ENCODE measurements at regions not wholly inside any gene's neighbourhood (a gene's known extent, or its start where the extent isn't known, plus 50 kb on each side); places are given as distances from the start of the nearest gene placed in this dataset.

- no peak overlapping the region for H3K27ac ChIP-seq (ENCODE audit: low read depth, low read length)
- no peak for FAIRE-seq
- no peaks in the 10 kb centered on the region for H3K36me3 ChIP-seq (ENCODE audit: control insufficient read depth in 2 of 4, insufficient read depth in 4 of 4, low read length in 3 of 4)
- H3K9ac ChIP-seq (replicated peaks in 1 of 4; ENCODE audit: extremely low read depth in 1 of 4, low read depth in 3 of 4, low read length in 3 of 4) = no peak overlapping the region
- H3K56ac ChIP-seq (replicated peaks; ENCODE audit: insufficient read length, low read depth, low read length) = no peak overlapping the region
- H4K5ac ChIP-seq (ENCODE audit: insufficient read length, low read depth, low read length) = no peak overlapping the region
- no peak overlapping the region for H3K4me3 ChIP-seq (ENCODE audit: extremely low read depth in 1 of 4, insufficient read depth in 2 of 4, low read depth in 3 of 4, low read length in 4 of 4)
- H3K23ac ChIP-seq (ENCODE audit: insufficient read length) = no peak overlapping the region
- no peak overlapping the region for H2BK5ac ChIP-seq (ENCODE audit: low read depth, low read length)
- no peaks in the 10 kb centered on the region for H4K20me1 ChIP-seq (replicated peaks in 1 of 2; ENCODE audit: control insufficient read depth in 1 of 2, insufficient read depth in 2 of 2, low read length in 2 of 2)
- no peaks in the 10 kb centered on the region for H3K9me3 ChIP-seq (ENCODE audit: insufficient read depth in 2 of 2, low read depth in 1 of 2, low read length in 1 of 2)
- H3K27me3 ChIP-seq (replicated peaks in 1 of 4; ENCODE audit: control insufficient read depth in 3 of 4, extremely low read depth in 1 of 4, insufficient read depth in 3 of 4, low read length in 3 of 4) = peaks cover 0 to 1% (median 0%) of the 10 kb centered on the region in 4 experiments; a peak in 1 of 7 replicates
- 92% methylated on average over 2 of the region's 2 CpGs; no CpG with 5 or more reads in 1 of the 2 experiments for WGBS, 2 experiments (ENCODE audit: extremely low coverage in 1 of 2, insufficient coverage in 1 of 2, insufficient read length in 1 of 2, insufficient replicate concordance in 2 of 2, low coverage in 1 of 2, low lambda C conversion rate in 2 of 2, missing lambda C conversion rate in 1 of 2)
- H2BK120ac ChIP-seq (replicated peaks; ENCODE audit: low read depth, low read length) = no peak overlapping the region
- no peaks in the 10 kb centered on the region for H3K79me1 ChIP-seq (ENCODE audit: low read depth, low read length)
- no peak overlapping the region for H2AK5ac ChIP-seq (ENCODE audit: low read depth, low read length)
- CTCF ChIA-PET (ENCODE audit: partially characterized antibody) = interaction anchor here (0.7 kb wide), 1 partner anchor 11 kb away, joined by 4 read pairs; no protein-coding TSS in a partner anchor
- H2BK15ac ChIP-seq (ENCODE audit: low read length) = no peak overlapping the region
- POLR2A ChIA-PET (ENCODE audit: partially characterized antibody) = no interaction called here
- H3K4me1 ChIP-seq (replicated peaks in 1 of 4; ENCODE audit: control insufficient read depth in 3 of 4, insufficient read depth in 4 of 4, low read length in 3 of 4) = peaks cover 0 to 9% (median 6%) of the 10 kb centered on the region in 4 experiments; a peak in 4 of 7 replicates
- no peak overlapping the region for H4K91ac ChIP-seq (replicated peaks; ENCODE audit: insufficient read length, low read length)
- H2AFZ ChIP-seq (ENCODE audit: low read length) = no peak overlapping the region
- H3K4me2 ChIP-seq (ENCODE audit: insufficient read depth in 1 of 2, low read depth in 2 of 2, low read length in 2 of 2) = no peak overlapping the region
- DNase-seq (ENCODE audit: low read depth in 1 of 2, low spot score in 2 of 2) = no peak
- no peaks in the 10 kb centered on the region for H3K79me2 ChIP-seq (ENCODE audit: control insufficient read depth in 1 of 2, insufficient read depth in 2 of 2, low read length in 2 of 2)
- H3K18ac ChIP-seq (ENCODE audit: extremely low read depth, low read length) = no peak overlapping the region
- H3K4ac ChIP-seq (replicated peaks; ENCODE audit: insufficient read length, low read depth, low read length) = no peak overlapping the region
- no peak overlapping the region for H2BK12ac ChIP-seq (ENCODE audit: low read depth, low read length)
- no peak overlapping the region for H3K14ac ChIP-seq (ENCODE audit: insufficient read length)
- no peak overlapping the region for H4K8ac ChIP-seq (ENCODE audit: extremely low read depth, insufficient read depth, low read length)
- H2BK20ac ChIP-seq (ENCODE audit: low read length) = no peak overlapping the region
- TF ChIP-seq SIX5 (IDR thresholded peaks at IDR 0.05; ENCODE audit: low read depth, low read length) = no peak
- H3K23me2 ChIP-seq (ENCODE audit: low read depth, low read length) = no peaks in the 10 kb centered on the region
Measured at GRCh38 chr18:68560128-68560527, 154.8 kb downstream of the TMX3 start.
